LNCAP (cell line): ENCODE measurements at regions not wholly inside any gene's neighbourhood (a gene's known extent, or its start where the extent isn't known, plus 50 kb on each side); places are given as distances from the start of the nearest gene placed in this dataset.

Experiments used
- CTCF ChIP-seq: fragments of 450-650 bp; IDR thresholded peaks from 2 replicates; pipeline ENCODE4 v1.5.1; 2017; ENCODE audit warnings: mild to moderate bottlenecking

GRCh38 chr20:19834783-19835182 lies 76.7 kb downstream of the RIN2 start:
- no peak for TF ChIP-seq CTCF

- no peak for TF ChIP-seq CTCF
Observed at GRCh38 chr20:19835533-19836222, 77.6 kb downstream of the RIN2 start.

- no peak for TF ChIP-seq CTCF
Observed at GRCh38 chr20:19838468-19838867, 80.4 kb downstream of the RIN2 start.

- TF ChIP-seq CTCF, result no peak
Observed at GRCh38 chr20:19839053-19839452, 81.0 kb downstream of the RIN2 start.

GRCh38 chr20:19840111-19840710 lies 82.2 kb downstream of the RIN2 start:
- no peak for TF ChIP-seq CTCF

GRCh38 chr20:19841740-19842139 lies 83.7 kb downstream of the RIN2 start:
- TF ChIP-seq CTCF, result no peak

GRCh38 chr20:19847383-19847782 lies 89.3 kb downstream of the RIN2 start:
- no peak for TF ChIP-seq CTCF
